ENCODE measurements at regions not wholly inside any gene's neighbourhood (a gene's known extent, or its start where the extent isn't known, plus 50 kb on each side); places are given as distances from the start of the nearest gene placed in this dataset.
"Not testable (repeated sequence)": the region's sequence is repeated elsewhere in the genome, so short reads cannot be mapped to it uniquely, and the experiment has no call there.

DNA sequence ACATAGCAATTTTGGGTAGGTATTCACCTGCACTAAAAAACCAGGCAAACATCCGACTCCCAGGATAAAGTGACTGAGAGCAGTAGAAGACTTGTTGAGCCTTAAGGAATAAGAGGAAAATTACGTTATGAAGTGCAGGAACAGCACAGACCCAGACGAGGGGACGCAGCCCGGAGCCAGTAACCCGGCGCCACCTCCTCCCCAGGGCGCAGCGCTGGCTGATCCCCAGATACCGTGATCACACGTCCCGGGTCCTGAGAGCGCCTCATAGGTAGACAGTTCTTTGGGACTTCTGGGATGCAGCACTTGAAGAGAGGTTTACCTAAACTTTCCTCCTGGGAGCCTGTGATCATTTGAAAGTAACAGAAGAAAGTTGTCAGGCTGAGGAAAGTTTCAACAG lies 1379.7 kb downstream of the CDH12 start:
- TF ChIP-seq CTCF, POLR2A (IDR thresholded peaks at IDR 0.05): not testable (repeated sequence)

Measured in testis (tissue), 2 donors.